SK-N-SH (cell line): ENCODE measurements at regions not wholly inside any gene's neighbourhood (a gene's known extent, or its start where the extent isn't known, plus 50 kb on each side); places are given as distances from the start of the nearest gene placed in this dataset.
"Not testable (repeated sequence)": the region's sequence is repeated elsewhere in the genome, so short reads cannot be mapped to it uniquely, and the experiment has no call there.

Source experiments
- CTCF ChIA-PET: fragments of 300-600, 350-600 bp; formaldehyde crosslinking; extraction: SDS; loops from one replicate; lab custom pipeline; 2021; lab: Yijun Ruan, JAX
- POLR2A ChIA-PET: fragments of 350-600 bp; sonication (Branson Sonifier 250); formaldehyde crosslinking; extraction: SDS; loops from one replicate; lab custom pipeline; 2020; ENCODE audit warnings: antibody characterized with exemption, inconsistent platforms; lab: Yijun Ruan, JAX
- DNase-seq: peaks from one replicate; pipeline ENCODE4 v3.0.0; 2012
- H2AFZ ChIP-seq: fragments of 200-600 bp; sonication (generic); 2 replicates; pipeline ENCODE4 v1.8.1; 2016; ENCODE audit warnings: antibody characterized with exemption, mild to moderate bottlenecking, low read depth
- H3F3A ChIP-seq: fragments of 200-600 bp; sonication (generic); replicated peaks from 2 replicates; pipeline ENCODE3; 2016; ENCODE audit warnings: antibody characterized with exemption, mild to moderate bottlenecking; ENCODE audit not compliant: insufficient read depth
- H3K27ac ChIP-seq, 2 experiments: fragments of 200-500 bp in 1 of 2; fragments of 200-600 bp in 1 of 2; sonication (Bioruptor generic) in 1 of 2; sonication (generic), shearing (Covaris generic) in 1 of 2; 2 replicates each; pipeline versions ENCODE4 v1.5.1 to v1.6.1; 2014 to 2016; ENCODE audit warnings: low read depth in 2 of 2, inconsistent platforms in 1 of 2, low read length in 1 of 2, mild to moderate bottlenecking in 1 of 2, mixed read lengths in 1 of 2
- H3K27me3 ChIP-seq: fragments of 200-600 bp; sonication (generic), shearing (Covaris generic); 2 replicates; pipeline ENCODE4 v1.6.1; 2016; ENCODE audit warnings: mixed run types; ENCODE audit not compliant: insufficient read depth
- H3K36me3 ChIP-seq, 2 experiments: fragments of 200-500 bp in 1 of 2; fragments of 200-600 bp in 1 of 2; sonication (Bioruptor generic) in 1 of 2; sonication (generic) in 1 of 2; replicated peaks in 1 of 2; 2 replicates each; pipeline versions ENCODE3 to v1.5.1; 2014 to 2016; ENCODE audit warnings: low read length in 1 of 2, mild to moderate bottlenecking in 1 of 2; ENCODE audit not compliant: insufficient read depth in 2 of 2, control insufficient read depth in 1 of 2
- H3K4me1 ChIP-seq, 2 experiments: fragments of 200-500 bp in 1 of 2; fragments of 200-600 bp in 1 of 2; sonication (Bioruptor generic) in 1 of 2; sonication (generic), shearing (Covaris generic) in 1 of 2; 2 replicates each; pipeline versions ENCODE4 v1.5.1 to v1.6.1; 2014 to 2016; ENCODE audit warnings: low read depth in 1 of 2, low read length in 1 of 2, mixed run types in 1 of 2; ENCODE audit not compliant: insufficient read depth in 2 of 2, control insufficient read depth in 1 of 2
- H3K4me2 ChIP-seq: fragments of 200-600 bp; sonication (generic), shearing (Covaris generic); 2 replicates; pipeline ENCODE4 v1.6.1; 2017; ENCODE audit warnings: mixed run types
- H3K4me3 ChIP-seq, 2 experiments: fragments of 200-500 bp in 1 of 2; fragments of 200-600 bp in 1 of 2; sonication (Bioruptor generic) in 1 of 2; sonication (generic), shearing (Covaris generic) in 1 of 2; 2 replicates each; pipeline versions ENCODE4 v1.5.1 to v1.8.1; 2014 to 2016; ENCODE audit warnings: low read depth in 2 of 2, inconsistent platforms in 1 of 2, low read length in 1 of 2, mild to moderate bottlenecking in 1 of 2, mixed read lengths in 1 of 2, moderate library complexity in 1 of 2
- H3K79me2 ChIP-seq: fragments of 200-600 bp; sonication (generic); 2 replicates; pipeline ENCODE4 v1.8.1; 2017; ENCODE audit warnings: mild to moderate bottlenecking; ENCODE audit not compliant: insufficient read depth
- H3K9ac ChIP-seq: fragments of 200-600 bp; sonication (generic); 2 replicates; pipeline ENCODE4 v1.6.1; 2017; ENCODE audit warnings: mixed run types
- H3K9me2 ChIP-seq: fragments of 200-600 bp; sonication (generic); 2 replicates; pipeline ENCODE4 v1.6.1; 2017; ENCODE audit warnings: mixed run types
- H3K9me3 ChIP-seq: fragments of 200-600 bp; sonication (generic); 2 replicates; pipeline ENCODE4 v1.6.1; 2017; ENCODE audit warnings: mixed run types, mild to moderate bottlenecking, moderate library complexity
- H4K20me1 ChIP-seq: fragments of 200-600 bp; sonication (generic); 2 replicates; pipeline ENCODE4 v1.6.1; 2017; ENCODE audit warnings: mild to moderate bottlenecking, mixed run types; ENCODE audit not compliant: insufficient read depth
- FOSL2 ChIP-seq: IDR thresholded peaks from 2 replicates; pipeline ENCODE4 v1.4.0; 2012; ENCODE audit warnings: low read depth, mild to moderate bottlenecking, moderate library complexity, borderline replicate concordance
- FOXJ3 ChIP-seq: sonication (generic); formaldehyde crosslinking; IDR thresholded peaks from 2 replicates; pipeline ENCODE4 v1.5.1; 2020; ENCODE audit warnings: mild to moderate bottlenecking, missing genetic modification reagents
- JUND ChIP-seq: IDR thresholded peaks from 2 replicates; pipeline ENCODE4 v1.4.0; 2012
- MEF2A ChIP-seq: IDR thresholded peaks from 2 replicates; pipeline ENCODE4 v1.4.0; 2012; ENCODE audit warnings: low read depth, borderline replicate concordance
- POLR2AphosphoS5 ChIP-seq: IDR thresholded peaks from 2 replicates; pipeline ENCODE4 v1.6.1; 2012; ENCODE audit warnings: low read depth, low read length
- RAD21 ChIP-seq: IDR thresholded peaks from 2 replicates; pipeline ENCODE4 v1.6.1; 2012; ENCODE audit warnings: mild to moderate bottlenecking, low read length
- RXRA ChIP-seq: IDR thresholded peaks from 2 replicates; pipeline ENCODE4 v1.4.0; 2012; ENCODE audit warnings: low read depth, mild to moderate bottlenecking, borderline replicate concordance
- SIN3A ChIP-seq: IDR thresholded peaks from 2 replicates; pipeline ENCODE4 v1.6.1; 2012; ENCODE audit warnings: low read depth, mild to moderate bottlenecking, low read length, moderate library complexity, borderline replicate concordance
- SMC3 ChIP-seq: IDR thresholded peaks from 2 replicates; pipeline ENCODE4 v1.6.1; 2012; ENCODE audit warnings: low read depth, low read length, improper control_type of control experiment
- TEAD4 ChIP-seq: IDR thresholded peaks from 2 replicates; pipeline ENCODE4 v1.4.0; 2012; ENCODE audit warnings: mild to moderate bottlenecking, borderline replicate concordance; ENCODE audit not compliant: insufficient read depth
- YY1 ChIP-seq: IDR thresholded peaks from 2 replicates; pipeline ENCODE4 v1.4.0; 2012; ENCODE audit warnings: low read depth, mild to moderate bottlenecking
- WGBS: methylation state at CpG from one replicate; pipeline ENCODE4 v1.1.6; 2017; ENCODE audit warnings: low lambda C conversion rate; 5-methylcytosine and 5-hydroxymethylcytosine counted together
- TF ChIP-seq, protein P1 (sequence below): IDR thresholded peaks from 2 replicates; pipeline ENCODE4 v1.4.0; 2012; ENCODE audit warnings: low read depth, borderline replicate concordance
- TF ChIP-seq, protein P2 (sequence below): IDR thresholded peaks from 2 replicates; pipeline ENCODE4; 2012
- TF ChIP-seq, protein P3 (sequence below): IDR thresholded peaks from 2 replicates; pipeline ENCODE4 v1.4.0; 2012; ENCODE audit warnings: low read depth
- TF ChIP-seq, protein P4 (sequence below): fragments of 200-600 bp; sonication (generic); IDR thresholded peaks from 2 replicates; pipeline ENCODE4 v1.6.1; 2017; ENCODE audit warnings: antibody characterized with exemption, mild to moderate bottlenecking, moderate library complexity

DNA sequence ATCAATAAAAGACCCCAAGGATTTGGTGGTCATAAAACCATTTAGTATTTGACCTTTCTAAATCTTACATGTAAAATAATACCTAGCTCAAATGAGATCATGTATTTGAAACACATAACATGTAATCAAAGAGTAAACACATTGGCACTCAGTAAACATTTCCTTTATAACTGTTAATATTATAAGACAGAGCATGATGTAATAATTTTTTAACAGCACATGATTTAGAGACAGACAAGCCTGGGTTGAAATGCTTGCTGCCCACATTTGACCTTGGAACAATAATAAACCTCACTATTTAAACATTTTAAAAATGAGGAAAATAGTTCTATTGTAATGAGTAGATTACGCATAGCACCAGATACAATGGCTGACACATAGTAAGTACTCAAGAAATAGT, 105.2 kb upstream of the GPR141 start:
- Histone ChIP-seq H3K9me2 (no peaks in the 10 kb centered on the region), H3F3A (no peaks in the 10 kb centered on the region), H3K27ac (no peak overlapping the region), H3K4me2 (no peak overlapping the region), H3K9ac (no peak overlapping the region), H4K20me1 (no peaks in the 10 kb centered on the region)
- no peak for DNase-seq
- TF ChIP-seq, protein P1, sequence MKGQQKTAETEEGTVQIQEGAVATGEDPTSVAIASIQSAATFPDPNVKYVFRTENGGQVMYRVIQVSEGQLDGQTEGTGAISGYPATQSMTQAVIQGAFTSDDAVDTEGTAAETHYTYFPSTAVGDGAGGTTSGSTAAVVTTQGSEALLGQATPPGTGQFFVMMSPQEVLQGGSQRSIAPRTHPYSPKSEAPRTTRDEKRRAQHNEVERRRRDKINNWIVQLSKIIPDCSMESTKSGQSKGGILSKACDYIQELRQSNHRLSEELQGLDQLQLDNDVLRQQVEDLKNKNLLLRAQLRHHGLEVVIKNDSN, result no peak
- TF ChIP-seq TEAD4 (no peak), FOSL2 (no peak), YY1 (no peak), MEF2A (no peak), SIN3A (no peak), SMC3 (no peak), JUND (no peak)
- TF ChIP-seq, protein P2, sequence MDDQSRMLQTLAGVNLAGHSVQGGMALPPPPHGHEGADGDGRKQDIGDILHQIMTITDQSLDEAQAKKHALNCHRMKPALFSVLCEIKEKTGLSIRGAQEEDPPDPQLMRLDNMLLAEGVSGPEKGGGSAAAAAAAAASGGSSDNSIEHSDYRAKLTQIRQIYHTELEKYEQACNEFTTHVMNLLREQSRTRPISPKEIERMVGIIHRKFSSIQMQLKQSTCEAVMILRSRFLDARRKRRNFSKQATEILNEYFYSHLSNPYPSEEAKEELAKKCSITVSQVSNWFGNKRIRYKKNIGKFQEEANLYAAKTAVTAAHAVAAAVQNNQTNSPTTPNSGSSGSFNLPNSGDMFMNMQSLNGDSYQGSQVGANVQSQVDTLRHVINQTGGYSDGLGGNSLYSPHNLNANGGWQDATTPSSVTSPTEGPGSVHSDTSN, result no peak
- TF ChIP-seq, protein P3, sequence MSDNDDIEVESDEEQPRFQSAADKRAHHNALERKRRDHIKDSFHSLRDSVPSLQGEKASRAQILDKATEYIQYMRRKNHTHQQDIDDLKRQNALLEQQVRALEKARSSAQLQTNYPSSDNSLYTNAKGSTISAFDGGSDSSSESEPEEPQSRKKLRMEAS, result no peak
- TF ChIP-seq, protein P4, sequence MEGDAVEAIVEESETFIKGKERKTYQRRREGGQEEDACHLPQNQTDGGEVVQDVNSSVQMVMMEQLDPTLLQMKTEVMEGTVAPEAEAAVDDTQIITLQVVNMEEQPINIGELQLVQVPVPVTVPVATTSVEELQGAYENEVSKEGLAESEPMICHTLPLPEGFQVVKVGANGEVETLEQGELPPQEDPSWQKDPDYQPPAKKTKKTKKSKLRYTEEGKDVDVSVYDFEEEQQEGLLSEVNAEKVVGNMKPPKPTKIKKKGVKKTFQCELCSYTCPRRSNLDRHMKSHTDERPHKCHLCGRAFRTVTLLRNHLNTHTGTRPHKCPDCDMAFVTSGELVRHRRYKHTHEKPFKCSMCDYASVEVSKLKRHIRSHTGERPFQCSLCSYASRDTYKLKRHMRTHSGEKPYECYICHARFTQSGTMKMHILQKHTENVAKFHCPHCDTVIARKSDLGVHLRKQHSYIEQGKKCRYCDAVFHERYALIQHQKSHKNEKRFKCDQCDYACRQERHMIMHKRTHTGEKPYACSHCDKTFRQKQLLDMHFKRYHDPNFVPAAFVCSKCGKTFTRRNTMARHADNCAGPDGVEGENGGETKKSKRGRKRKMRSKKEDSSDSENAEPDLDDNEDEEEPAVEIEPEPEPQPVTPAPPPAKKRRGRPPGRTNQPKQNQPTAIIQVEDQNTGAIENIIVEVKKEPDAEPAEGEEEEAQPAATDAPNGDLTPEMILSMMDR, result no peak
- TF ChIP-seq, all 33 proteins: peak for 0
- Histone ChIP-seq H3K4me3 (no peak overlapping the region), H3K4me1 (peaks cover 0 to 3% of the 10 kb centered on the region in 2 experiments; a peak in 2 of 4 replicates), H3K36me3 (no peaks in the 10 kb centered on the region), H2AFZ (no peak overlapping the region), H3K79me2 (no peaks in the 10 kb centered on the region), H3K27me3 (no peaks in the 10 kb centered on the region), H3K9me3 (0 out of 2 replicates have a peak, but pooled peaks cover 7% of the 10 kb centered on the region)
- WGBS, result 69% methylated on average over 1 of the region's 1 CpG
- POLR2A ChIA-PET, result no interaction called here
- CTCF ChIA-PET, result interaction anchor here (0.9 to 1.7 kb wide), 6 partner anchors 10 to 791 kb away, joined by 3 to 6 read pairs (median 3); no protein-coding TSS in a partner anchor

DNA sequence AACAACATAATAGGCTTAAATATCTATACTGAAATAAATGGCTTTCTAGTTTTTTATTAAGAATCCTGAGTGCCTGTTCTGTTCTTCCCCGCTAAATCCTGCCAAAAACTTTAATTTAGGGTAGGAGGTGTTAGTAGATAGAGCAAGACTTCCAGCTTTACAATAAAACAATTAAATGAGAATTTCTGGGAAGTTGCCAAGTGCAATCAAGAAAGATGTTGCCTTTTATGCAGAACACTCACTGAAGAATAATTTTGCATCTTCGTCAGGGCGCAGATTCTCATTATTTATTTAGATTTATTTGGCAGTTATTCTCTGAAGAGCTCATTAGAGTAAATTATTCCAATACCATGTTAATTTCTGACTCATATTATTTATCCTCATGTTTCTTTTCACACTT, 103.2 kb upstream of the GPR141 start:
- H3K4me1 ChIP-seq, result peaks cover 0 to 3% of the 10 kb centered on the region in 2 experiments; a peak in 2 of 4 replicates
- no peak overlapping the region for H3K27ac ChIP-seq
- H3K9ac ChIP-seq, result no peak overlapping the region
- H3K9me3 ChIP-seq, result 0 out of 2 replicates have a peak, but pooled peaks cover 4% of the 10 kb centered on the region
- no peak for TF ChIP-seq RXRA
- TF ChIP-seq POLR2AphosphoS5, result no peak
- no peak for TF ChIP-seq RAD21
- TF ChIP-seq FOXJ3, result no peak
- H2AFZ ChIP-seq, result no peak overlapping the region
- no peak for DNase-seq
- whole genome bisulfite sequencing, result 40% methylated on average over 3 of the region's 3 CpGs
- H4K20me1 ChIP-seq, result no peaks in the 10 kb centered on the region
- POLR2A ChIA-PET, result no interaction called here
- H3K4me2 ChIP-seq, result no peak overlapping the region
- no peak overlapping the region for H3K4me3 ChIP-seq
- no peaks in the 10 kb centered on the region for H3K79me2 ChIP-seq
- no peaks in the 10 kb centered on the region for H3K36me3 ChIP-seq
- no peaks in the 10 kb centered on the region for H3K27me3 ChIP-seq
- no peaks in the 10 kb centered on the region for H3K9me2 ChIP-seq
- H3F3A ChIP-seq, result no peaks in the 10 kb centered on the region
- CTCF ChIA-PET, result interaction anchor here (1.0 kb wide), 1 partner anchor 9 kb away, joined by 5 read pairs; no protein-coding TSS in a partner anchor

DNA sequence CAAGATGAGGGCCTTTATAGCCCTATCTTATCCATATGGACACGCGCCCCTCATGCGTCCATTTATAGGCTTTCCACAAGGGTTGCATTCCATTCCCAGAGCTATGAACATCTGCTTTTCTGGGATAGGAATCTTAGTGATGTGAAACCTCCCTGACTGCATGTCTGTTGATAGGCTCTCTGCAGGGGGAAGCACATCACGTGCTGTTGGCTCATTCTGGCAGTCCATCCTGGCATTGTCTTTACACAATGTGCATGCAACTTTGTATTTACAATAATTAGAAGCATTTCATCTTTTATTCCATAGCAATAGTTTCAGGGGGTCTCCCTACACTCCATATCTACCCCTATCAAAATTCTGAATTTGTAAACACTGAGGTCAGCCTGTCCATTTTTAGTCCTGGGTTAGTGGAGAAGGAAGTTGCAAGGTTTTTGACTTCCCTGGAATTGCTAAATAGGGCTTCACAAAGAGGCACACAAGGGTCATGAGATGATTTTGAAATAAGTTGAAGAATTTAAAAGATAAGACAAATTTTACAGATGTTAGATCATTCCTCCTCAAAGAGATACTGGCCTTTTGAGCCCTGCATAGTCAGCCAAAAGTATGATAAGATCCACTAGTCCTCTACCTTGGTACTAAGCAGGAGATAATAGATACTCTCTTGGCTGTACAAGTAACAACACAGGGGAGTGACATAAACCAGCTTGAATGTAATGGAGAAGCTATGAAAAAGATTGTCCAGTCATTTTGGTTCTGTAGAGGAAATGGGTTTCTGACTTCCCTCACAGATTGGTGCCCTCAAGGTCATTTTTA, 98.7 kb upstream of the GPR141 start:
- whole genome bisulfite sequencing, result 67% methylated on average over 4 of the region's 4 CpGs
- not testable (repeated sequence) for H3K9ac ChIP-seq

More for the DNA sequence above, 98.7 kb upstream of the GPR141 start:
- H3K4me3 ChIP-seq, CTCF ChIA-PET, H3K9me3 ChIP-seq, H3K27ac ChIP-seq, H3K79me2 ChIP-seq, H3K4me1 ChIP-seq, H3K9me2 ChIP-seq, H3K27me3 ChIP-seq, POLR2A ChIA-PET, H3F3A ChIP-seq, DNase-seq, H3K4me2 ChIP-seq, H2AFZ ChIP-seq, H4K20me1 ChIP-seq, H3K36me3 ChIP-seq: not testable (repeated sequence)
